ENCODE measurements at regions not wholly inside any gene's neighbourhood (a gene's known extent, or its start where the extent isn't known, plus 50 kb on each side); places are given as distances from the start of the nearest gene placed in this dataset.
A peak's percentile ranks its signal among the peaks of the same experiment; 100 is the strongest.
"Not testable (repeated sequence)": the region's sequence is repeated elsewhere in the genome, so short reads cannot be mapped to it uniquely, and the experiment has no call there.

- peak; percentile 84 for DNase-seq (ENCODE audit: low read depth)
Measured at GRCh38 chr3:159039286-159039685, 237.4 kb downstream of the MFSD1 start.

DNA sequence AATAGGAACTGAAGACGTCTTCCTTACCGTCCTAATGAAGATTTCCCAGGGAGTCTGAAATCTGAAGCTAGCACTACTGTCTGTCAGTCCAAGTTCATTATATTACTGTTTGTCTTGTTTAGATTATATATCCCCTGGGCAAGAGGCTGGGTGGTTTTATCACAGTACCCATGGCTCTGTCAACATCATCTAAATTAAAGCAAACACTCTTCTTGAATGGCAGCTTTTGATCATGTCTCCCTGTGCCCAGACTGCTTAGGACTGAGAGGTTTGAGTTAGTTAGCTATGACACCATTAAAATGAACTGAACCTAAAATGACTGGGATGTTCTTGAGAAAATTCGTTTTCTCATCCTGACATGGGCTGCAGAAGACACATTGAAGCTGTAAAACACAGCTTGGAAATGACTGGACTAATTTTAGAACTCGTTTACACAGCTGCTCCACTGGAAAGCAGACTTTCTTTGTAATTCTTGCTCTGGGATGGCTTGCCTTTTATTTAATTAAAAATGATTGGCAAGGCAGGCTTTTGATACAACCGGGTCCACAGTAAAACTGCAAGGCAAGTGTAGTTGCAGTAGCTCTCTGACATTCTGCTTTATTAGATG is 243.5 kb downstream of the MFSD1 start:
- DNase-seq (ENCODE audit: low read depth): peak; percentile 30

DNA sequence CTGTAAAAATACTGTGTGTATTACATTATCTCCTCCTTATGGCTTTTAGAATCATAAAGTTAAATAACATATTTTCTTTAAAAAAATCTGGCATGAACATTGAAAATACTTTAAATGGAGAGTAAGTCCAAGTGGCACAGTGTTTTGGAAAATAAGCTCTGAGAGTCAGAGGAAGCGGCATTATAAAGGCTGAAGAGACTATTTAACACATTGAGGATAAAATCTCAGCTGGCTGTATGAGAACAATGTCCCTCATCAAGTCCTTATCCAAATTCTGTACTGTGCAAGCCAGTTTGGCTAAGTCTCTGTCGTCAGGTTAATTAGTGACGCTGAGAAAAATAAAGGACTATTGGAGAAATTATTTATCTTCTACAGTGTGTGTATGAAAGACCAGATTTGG is 245.5 kb downstream of the MFSD1 start:
- DNase-seq (ENCODE audit: low read depth): no peak

- DNase-seq (ENCODE audit: low read depth): not testable (repeated sequence)
Measured at GRCh38 chr3:159052494-159052893, 250.6 kb downstream of the MFSD1 start.

- no peak for DNase-seq (ENCODE audit: low read depth)
Measured at GRCh38 chr3:159057621-159058020, 255.8 kb downstream of the MFSD1 start.

DNA sequence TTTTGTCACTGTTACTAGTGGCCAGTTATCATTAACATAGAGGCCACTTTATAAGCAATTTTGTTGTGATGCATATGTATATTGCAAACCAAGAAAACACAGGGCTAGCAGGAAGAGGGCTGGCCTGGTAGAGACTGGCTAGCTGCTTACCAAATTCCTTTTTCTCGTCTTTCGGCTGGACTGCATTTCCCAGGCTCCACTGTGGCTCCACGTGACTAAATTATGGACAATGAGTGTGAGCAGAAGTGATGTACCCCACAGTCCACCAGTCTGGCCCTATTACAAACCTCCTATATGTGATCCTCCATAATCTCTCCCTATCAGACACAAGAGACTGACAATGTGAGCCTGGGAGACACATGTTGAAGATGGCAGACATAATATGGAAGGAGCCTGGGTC is 257.0 kb downstream of the MFSD1 start:
- DNase-seq (ENCODE audit: low read depth): no peak

DNA sequence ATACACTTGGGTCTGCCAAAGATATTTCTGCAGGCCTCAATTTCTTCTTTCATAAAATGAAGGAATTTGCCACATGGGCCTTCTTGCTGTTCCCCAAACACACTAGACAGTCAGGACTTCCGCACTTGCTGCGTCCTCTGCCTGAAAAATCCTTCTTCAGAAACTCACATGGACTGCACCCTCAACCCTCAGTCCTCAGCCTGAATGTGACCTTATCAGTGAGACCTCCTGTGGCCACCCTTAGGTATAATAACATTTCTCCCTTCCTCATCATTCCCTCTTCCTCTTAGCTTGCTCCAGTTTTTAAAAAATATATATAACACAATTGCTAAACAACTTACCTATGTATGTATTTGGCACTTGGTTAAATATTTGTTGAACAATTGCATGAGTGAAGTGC is 257.5 kb downstream of the MFSD1 start:
- DNase-seq (ENCODE audit: low read depth): no peak

DNA sequence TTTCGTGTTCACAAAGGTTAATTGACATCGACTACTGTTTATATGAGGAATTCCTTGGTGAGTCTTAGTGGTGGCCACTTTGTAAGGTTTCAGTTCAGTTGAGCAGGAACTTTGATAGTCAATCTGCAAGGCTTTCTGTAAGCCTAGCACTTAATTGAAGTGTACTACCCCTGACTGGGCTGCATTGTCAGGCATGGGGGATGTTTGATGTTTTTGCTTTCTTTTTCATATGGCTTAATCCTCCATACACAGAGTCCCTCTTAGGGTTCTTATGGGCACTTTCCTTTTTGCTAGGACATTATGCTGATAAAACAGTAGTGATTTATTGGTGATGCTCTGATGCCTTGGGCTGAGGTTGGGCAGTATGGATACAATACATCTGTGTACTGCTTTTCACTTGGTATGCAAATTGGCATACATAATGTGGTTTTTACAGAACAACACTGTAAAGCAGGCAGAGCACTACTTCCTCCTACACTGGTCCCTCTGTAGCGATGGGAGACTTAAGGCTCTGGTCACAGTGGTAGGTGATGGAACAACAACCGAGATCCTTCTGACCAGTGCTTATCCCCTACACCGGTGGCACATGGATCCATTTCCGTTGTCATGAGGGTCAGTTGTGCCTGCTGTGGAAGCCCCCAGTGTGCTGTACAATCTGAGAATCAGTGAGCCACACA is 261.0 kb downstream of the MFSD1 start:
- no peak for DNase-seq (ENCODE audit: low read depth)

- DNase-seq (ENCODE audit: low read depth): no peak
Measured at GRCh38 chr3:159069091-159069490, 267.2 kb downstream of the MFSD1 start, which contains the start of gene IQCJ. IQCJ (plus strand) TSS chr3:159069319.

- no peak for DNase-seq (ENCODE audit: low read depth)
Measured at GRCh38 chr3:159069866-159070425, 268.1 kb downstream of the MFSD1 start.

- no peak for DNase-seq (ENCODE audit: low read depth)
Measured at GRCh38 chr3:159074756-159075701, 273.2 kb downstream of the MFSD1 start.

DNA sequence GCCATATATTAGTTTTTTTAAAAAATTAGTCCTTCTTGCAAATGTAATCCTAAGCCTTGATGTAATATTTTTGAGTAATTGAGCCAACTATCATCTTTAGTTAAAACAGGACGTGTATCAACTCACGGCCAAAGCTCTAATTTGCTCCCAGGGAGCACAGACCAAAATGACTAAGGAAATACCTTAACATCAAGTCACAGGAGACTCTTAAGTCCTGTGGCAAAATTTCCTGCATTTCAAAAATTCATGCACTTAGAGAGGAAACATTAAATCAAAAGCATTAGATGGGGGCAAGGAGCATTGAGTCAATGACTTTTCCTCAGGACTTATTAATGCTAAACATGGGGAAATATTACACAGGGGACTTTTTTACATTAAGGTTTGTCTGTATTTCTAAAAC is 276.0 kb downstream of the MFSD1 start:
- peak; percentile 37 for DNase-seq (ENCODE audit: low read depth)

GRCh38 chr3:159080256-159080655 is 278.4 kb downstream of the MFSD1 start:
- no peak for DNase-seq (ENCODE audit: low read depth)

GRCh38 chr3:159080821-159081220 is 279.0 kb downstream of the MFSD1 start:
- DNase-seq (ENCODE audit: low read depth): peak; percentile 8

DNA sequence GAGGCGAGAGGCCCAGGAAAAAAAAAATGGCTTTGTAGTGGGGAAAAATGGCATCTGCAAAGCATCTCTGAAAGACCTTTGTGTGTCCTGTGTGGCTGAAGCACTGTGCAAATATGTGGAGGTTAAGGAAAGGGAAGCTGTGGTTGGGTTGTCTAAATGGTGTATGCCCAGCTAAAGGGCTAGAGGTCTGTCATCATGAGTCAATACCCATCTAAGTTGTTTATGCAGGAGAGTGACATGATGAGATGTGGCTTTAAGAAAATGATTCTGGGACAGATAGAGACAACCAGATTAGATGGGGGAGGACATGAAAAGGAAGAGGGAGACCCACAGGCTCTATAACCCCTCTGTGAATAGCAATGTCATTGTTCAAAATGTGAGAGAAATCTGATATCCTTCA is 280.7 kb downstream of the MFSD1 start:
- DNase-seq (ENCODE audit: low read depth): peak; percentile 48

GRCh38 chr3:159091936-159092335 is 290.1 kb downstream of the MFSD1 start:
- no peak for DNase-seq (ENCODE audit: low read depth)

GRCh38 chr3:159102001-159102400 is 300.1 kb downstream of the MFSD1 start:
- DNase-seq (ENCODE audit: low read depth): no peak

GRCh38 chr3:159112724-159113123 is 310.9 kb downstream of the MFSD1 start:
- DNase-seq (ENCODE audit: low read depth): no peak

DNA sequence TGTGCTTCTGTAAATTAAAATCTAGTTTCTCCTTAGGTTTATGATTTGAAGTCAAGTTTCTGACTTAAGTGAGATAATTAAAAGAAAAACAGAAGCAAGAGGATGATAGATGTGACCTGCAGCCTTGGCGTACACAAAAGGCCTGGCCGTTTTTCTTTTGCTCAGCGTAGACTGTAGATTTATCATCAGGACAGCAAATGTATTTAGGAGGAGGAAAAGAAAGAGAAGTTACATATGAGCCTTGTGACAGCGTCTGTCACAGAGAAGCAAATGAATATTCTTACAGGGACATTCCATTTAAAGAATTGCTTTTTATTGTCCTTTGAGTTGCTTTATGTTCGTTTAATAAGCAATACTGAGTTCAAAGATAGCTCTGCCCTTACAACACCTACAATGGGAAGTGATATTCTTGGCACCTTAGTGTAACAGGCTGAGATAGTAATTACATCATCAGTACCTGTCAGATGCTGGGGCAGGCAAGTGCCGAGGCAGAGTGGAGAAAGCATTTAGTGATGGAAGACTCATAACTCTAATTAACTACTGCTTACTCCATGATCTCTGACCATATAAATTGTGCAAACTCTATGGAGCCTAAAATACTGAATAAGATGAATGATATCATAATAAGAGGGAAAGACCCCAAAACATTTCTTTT is 311.5 kb downstream of the MFSD1 start:
- no peak for DNase-seq (ENCODE audit: low read depth)

DNA sequence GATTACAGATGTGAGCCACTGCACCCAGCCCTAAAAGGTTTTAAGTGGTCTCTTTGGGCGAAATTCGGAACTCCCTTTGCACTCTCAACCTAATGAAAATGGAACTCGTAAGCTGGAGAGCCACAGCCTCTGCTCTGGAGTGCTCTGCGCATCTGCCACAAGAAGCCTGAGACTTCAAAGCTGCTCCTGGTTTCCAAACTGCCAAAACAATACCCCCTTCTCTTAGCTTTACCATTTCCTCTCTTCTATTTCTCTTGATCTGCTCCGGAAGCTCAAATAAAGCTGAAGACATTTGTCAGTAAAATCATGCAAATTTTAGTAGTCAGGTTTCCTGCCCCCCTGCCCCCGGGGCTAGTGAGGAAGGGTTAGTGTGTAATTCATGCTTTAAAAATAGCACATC is 312.7 kb downstream of the MFSD1 start:
- DNase-seq (ENCODE audit: low read depth): no peak

GRCh38 chr3:159123877-159124276 is 322.0 kb downstream of the MFSD1 start:
- peak; percentile 75 for DNase-seq (ENCODE audit: low read depth)

All from myocyte (in vitro differentiated cells).